Body of pancreas (tissue), 4 donors: ENCODE measurements at regions not wholly inside any gene's neighbourhood (a gene's known extent, or its start where the extent isn't known, plus 50 kb on each side); places are given as distances from the start of the nearest gene placed in this dataset.

Source experiments
- POLR2A ChIP-seq, 3 donors: fragments of 450-650 bp; IDR thresholded peaks; one replicate each; pipeline ENCODE4 v1.6.1; 2016; ENCODE audit warnings: antibody characterized with exemption in 3 of 3, mild to moderate bottlenecking in 2 of 3
- TF ChIP-seq, protein P1 (sequence below), 7 experiments: fragments of 450-650 bp in 4 of 7; fragments of 200-600 bp in 3 of 7; sonication (generic) in 3 of 7; IDR thresholded peaks; one replicate each; pipeline ENCODE4 v1.5.1; 2016 to 2019; ENCODE audit warnings: antibody characterized with exemption in 7 of 7

DNA sequence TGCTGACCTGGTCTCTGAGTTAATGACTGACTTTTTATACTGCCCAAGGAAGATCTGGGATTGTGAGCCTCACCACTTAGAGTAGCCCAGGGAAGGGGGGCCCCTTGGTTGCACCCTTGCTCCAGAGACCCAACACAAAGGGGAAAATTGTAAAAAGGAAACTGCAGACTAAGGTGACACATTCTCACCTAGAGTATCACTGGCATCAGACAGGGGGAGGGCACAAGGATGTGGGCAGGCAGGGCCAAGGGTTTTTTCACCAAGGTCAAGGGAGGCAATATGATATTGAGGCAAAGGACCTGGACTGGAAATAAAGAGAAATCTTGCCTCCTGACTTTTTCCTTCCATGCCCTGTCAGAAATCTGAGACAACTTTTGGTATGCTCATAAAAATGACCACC, 386.2 kb upstream of the FGF16 start:
- TF ChIP-seq, protein P1, sequence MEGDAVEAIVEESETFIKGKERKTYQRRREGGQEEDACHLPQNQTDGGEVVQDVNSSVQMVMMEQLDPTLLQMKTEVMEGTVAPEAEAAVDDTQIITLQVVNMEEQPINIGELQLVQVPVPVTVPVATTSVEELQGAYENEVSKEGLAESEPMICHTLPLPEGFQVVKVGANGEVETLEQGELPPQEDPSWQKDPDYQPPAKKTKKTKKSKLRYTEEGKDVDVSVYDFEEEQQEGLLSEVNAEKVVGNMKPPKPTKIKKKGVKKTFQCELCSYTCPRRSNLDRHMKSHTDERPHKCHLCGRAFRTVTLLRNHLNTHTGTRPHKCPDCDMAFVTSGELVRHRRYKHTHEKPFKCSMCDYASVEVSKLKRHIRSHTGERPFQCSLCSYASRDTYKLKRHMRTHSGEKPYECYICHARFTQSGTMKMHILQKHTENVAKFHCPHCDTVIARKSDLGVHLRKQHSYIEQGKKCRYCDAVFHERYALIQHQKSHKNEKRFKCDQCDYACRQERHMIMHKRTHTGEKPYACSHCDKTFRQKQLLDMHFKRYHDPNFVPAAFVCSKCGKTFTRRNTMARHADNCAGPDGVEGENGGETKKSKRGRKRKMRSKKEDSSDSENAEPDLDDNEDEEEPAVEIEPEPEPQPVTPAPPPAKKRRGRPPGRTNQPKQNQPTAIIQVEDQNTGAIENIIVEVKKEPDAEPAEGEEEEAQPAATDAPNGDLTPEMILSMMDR (IDR thresholded peaks at IDR 0.05) = no peak
- no peak for TF ChIP-seq POLR2A (IDR thresholded peaks at IDR 0.05)
